Stomach (tissue), 8 donors: ENCODE measurements at regions not wholly inside any gene's neighbourhood (a gene's known extent, or its start where the extent isn't known, plus 50 kb on each side); places are given as distances from the start of the nearest gene placed in this dataset.
A peak's percentile ranks its signal among the peaks of the same experiment; 100 is the strongest.
"Not testable (repeated sequence)": the region's sequence is repeated elsewhere in the genome, so short reads cannot be mapped to it uniquely, and the experiment has no call there.

Experiments used
- DNase-seq, 2 donors: peaks; one replicate each; pipeline versions ENCODE4 v3.0.0 to v3.0.0-alpha.2; 2013 to 2019
- H3K27ac ChIP-seq, 5 donors: fragments of 200-600 bp in 4 of 5; sonication (generic) in 4 of 5; one replicate each; pipeline ENCODE4 v1.5.1; 2013 to 2019; ENCODE audit warnings: mild to moderate bottlenecking in 1 of 5, moderate library complexity in 1 of 5
- H3K27me3 ChIP-seq, 3 donors: fragments of 200-600 bp; sonication (generic); one replicate each; pipeline ENCODE4 v1.5.1; 2017 to 2019; ENCODE audit warnings: mixed run types in 1 of 3
- H3K36me3 ChIP-seq, 4 donors: fragments of 200-600 bp; sonication (generic); 1 replicate in 3 of 4; 2 replicates in 1 of 4; pipeline ENCODE4 v1.5.1; 2016 to 2019
- H3K4me1 ChIP-seq, 4 donors: fragments of 200-600 bp; sonication (generic); one replicate each; pipeline ENCODE4 v1.5.1; 2016 to 2019
- H3K4me3 ChIP-seq, 4 donors: fragments of 200-600 bp; sonication (generic) in 3 of 4; one replicate each; pipeline ENCODE4 v1.5.1; 2016 to 2019; ENCODE audit warnings: mild to moderate bottlenecking in 1 of 4
- H3K9me3 ChIP-seq, 4 donors: fragments of 200-600 bp; sonication (generic); one replicate each; pipeline ENCODE4 v1.5.1; 2016 to 2019
- CTCF ChIP-seq, 7 experiments: fragments of 450-650 bp in 4 of 7; fragments of 200-600 bp in 3 of 7; sonication (generic) in 3 of 7; IDR thresholded peaks; one replicate each; pipeline ENCODE4 v1.5.1; 2016 to 2019; ENCODE audit warnings: antibody characterized with exemption in 7 of 7, control low read depth in 2 of 7, mild to moderate bottlenecking in 1 of 7
- EP300 ChIP-seq: sonication (generic); formaldehyde crosslinking; IDR thresholded peaks from one replicate; pipeline ENCODE4 v1.6.1; 2017; ENCODE audit warnings: antibody characterized with exemption
- POLR2A ChIP-seq, 4 donors: fragments of 450-650 bp; IDR thresholded peaks; one replicate each; pipeline ENCODE4 v1.6.1; 2016; ENCODE audit warnings: antibody characterized with exemption in 4 of 4, control low read depth in 2 of 4, mild to moderate bottlenecking in 1 of 4, moderate library complexity in 1 of 4
- POLR2AphosphoS5 ChIP-seq, 3 donors: sonication (generic); formaldehyde crosslinking; IDR thresholded peaks; one replicate each; pipeline ENCODE4 v1.6.1; 2016; ENCODE audit warnings: antibody characterized with exemption in 3 of 3
- WGBS, 5 donors: extraction: QIAGEN DNeasy Blood & Tissue Kit in 3 of 5; methylation state at CpG; one replicate each; pipeline versions ENCODE4 v1.1.5 to v1.1.7; 2013 to 2018; 5-methylcytosine and 5-hydroxymethylcytosine counted together
- intact Hi-C: fragments of 100-400 bp; cut with DNase I; formaldehyde crosslinking; loops from one replicate; pipeline ENCODE4 v1.15.1; 2023; ENCODE audit warnings: low total_unique reads
- donor health status: healthy with polysubstance abuse.
- donor health status: Bipolar disorder and iron deficiency.
- donor health status: healthy.

GRCh38 chr13:21296991-21297390 lies 120.5 kb downstream of the MRPL57 start:
- not testable (repeated sequence) for H3K9me3 ChIP-seq, H3K27me3 ChIP-seq, H3K36me3 ChIP-seq
- H3K27ac ChIP-seq = peak overlapping the region; percentile 49 to 88 (median 78)
- peak overlapping the region in 1 of 4 donors; percentile 91 for H3K4me3 ChIP-seq
- TF ChIP-seq CTCF (IDR thresholded peaks at IDR 0.05) = peak in 3 of 7 experiments; percentile 32 to 63 (median 40)
- H3K4me1 ChIP-seq = peaks cover 15 to 38% (median 27%) of the 10 kb centered on the region in 4 donors
- intact Hi-C loops = loop anchor here (10.0 kb wide), 1 partner anchor 178 kb away; no protein-coding TSS in a partner anchor
- DNase-seq = peak; percentile 61 to 77
- WGBS, 5 donors = 5 to 32% (median 15%) methylated on average over 5 of the region's 5 CpGs

- peak in 1 of 2 donors; percentile 17 for DNase-seq
- Histone ChIP-seq H3K4me3 (peak overlapping the region; percentile 83 to 96 (median 88)), H3K27ac (peak overlapping the region; percentile 49 to 88 (median 78)), H3K4me1 (peaks cover 15 to 38% (median 27%) of the 10 kb centered on the region in 4 donors), H3K27me3 (no peaks in the 10 kb centered on the region), H3K9me3 (no peaks in the 10 kb centered on the region), H3K36me3 (no peaks in the 10 kb centered on the region)
- WGBS, 5 donors = 56 to 61% (median 58%) methylated on average over 2 of the region's 2 CpGs
- intact Hi-C loops = loop anchor here (10.0 kb wide), 1 partner anchor 177 kb away; no protein-coding TSS in a partner anchor
- TF ChIP-seq CTCF (IDR thresholded peaks at IDR 0.05) (no peak), POLR2AphosphoS5 (IDR thresholded peaks at IDR 0.05) (no peak)
Observed at GRCh38 chr13:21297447-21297846, 121.0 kb downstream of the MRPL57 start.

GRCh38 chr13:21297914-21298831 lies 121.7 kb downstream of the MRPL57 start:
- Histone ChIP-seq H3K36me3 (peaks cover 0 to 5% (median 4%) of the 10 kb centered on the region in 4 donors), H3K27ac (peak overlapping the region; percentile 72 to 88 (median 78)), H3K9me3 (no peaks in the 10 kb centered on the region), H3K4me3 (peak overlapping the region; percentile 83 to 96 (median 88)), H3K27me3 (no peaks in the 10 kb centered on the region), H3K4me1 (peaks cover 15 to 38% (median 27%) of the 10 kb centered on the region in 4 donors)
- intact Hi-C loops = loop anchor here (10.0 kb wide), 1 partner anchor 177 kb away; no protein-coding TSS in a partner anchor
- TF ChIP-seq EP300 (no peak), CTCF (IDR thresholded peaks at IDR 0.05) (peak in 5 of 7 experiments; percentile 68 to 95 (median 90)), POLR2AphosphoS5 (IDR thresholded peaks at IDR 0.05) (peak; percentile 60 to 91 (median 85))
- peak; percentile 86 to 97 for DNase-seq
- WGBS, 5 donors = 0 to 1% (median 0%) methylated on average over 55 to 74 of the region's 74 CpGs

GRCh38 chr13:21304256-21304655 lies 127.8 kb downstream of the MRPL57 start:
- Histone ChIP-seq H3K27ac (no peak overlapping the region), H3K4me1 (peaks cover 2 to 18% (median 7%) of the 10 kb centered on the region in 4 donors), H3K27me3 (no peaks in the 10 kb centered on the region), H3K36me3 (peaks cover 0 to 20% (median 16%) of the 10 kb centered on the region in 4 donors), H3K9me3 (no peaks in the 10 kb centered on the region), H3K4me3 (no peak overlapping the region)
- 92 to 98% (median 93%) methylated on average over 6 of the region's 6 CpGs for WGBS, 5 donors
- intact Hi-C loops = no loop called here
- no peak for DNase-seq
- no peak for TF ChIP-seq EP300
- TF ChIP-seq POLR2AphosphoS5 (IDR thresholded peaks at IDR 0.05) = no peak
- TF ChIP-seq POLR2A (IDR thresholded peaks at IDR 0.05) = no peak
- TF ChIP-seq CTCF (IDR thresholded peaks at IDR 0.05) = no peak

GRCh38 chr13:21306300-21307073 lies 130.0 kb downstream of the MRPL57 start:
- WGBS, 5 donors = 84 to 91% (median 90%) methylated on average over 12 of the region's 12 CpGs
- intact Hi-C loops, DNase-seq, H3K4me3 ChIP-seq, H3K9me3 ChIP-seq, H3K27ac ChIP-seq, H3K27me3 ChIP-seq, H3K4me1 ChIP-seq: not testable (repeated sequence)
- H3K36me3 ChIP-seq = peaks cover 0 to 20% (median 16%) of the 10 kb centered on the region in 4 donors

- H3K36me3 ChIP-seq = peaks cover 0 to 21% (median 17%) of the 10 kb centered on the region in 4 donors
- H3K27me3 ChIP-seq, H3K9me3 ChIP-seq, H3K4me1 ChIP-seq, intact Hi-C loops, DNase-seq, H3K4me3 ChIP-seq, H3K27ac ChIP-seq: not testable (repeated sequence)
- 87 to 97% (median 90%) methylated on average over 6 to 11 of the region's 12 CpGs for WGBS, 5 donors
Observed at GRCh38 chr13:21307158-21307557, 130.7 kb downstream of the MRPL57 start.
